Ishikawa (cell line): ENCODE measurements at regions not wholly inside any gene's neighbourhood (a gene's known extent, or its start where the extent isn't known, plus 50 kb on each side); places are given as distances from the start of the nearest gene placed in this dataset.

Experiments used
- CEBPB ChIP-seq: IDR thresholded peaks from 2 replicates; pipeline ENCODE4 v1.6.1; 2012
- EGR1 ChIP-seq: IDR thresholded peaks from 2 replicates; pipeline ENCODE4 v1.6.1; 2012
- EP300 ChIP-seq: IDR thresholded peaks from 2 replicates; pipeline ENCODE4 v1.6.1; 2012; ENCODE audit warnings: borderline replicate concordance
- FOXM1 ChIP-seq: IDR thresholded peaks from 2 replicates; pipeline ENCODE4 v1.6.1; 2012; ENCODE audit warnings: low read depth, borderline replicate concordance
- MAX ChIP-seq: IDR thresholded peaks from 2 replicates; pipeline ENCODE4 v1.6.1; 2012
- NFIC ChIP-seq: IDR thresholded peaks from 2 replicates; pipeline ENCODE4 v1.6.1; 2012
- RAD21 ChIP-seq: IDR thresholded peaks from 2 replicates; pipeline ENCODE4 v1.6.1; 2012; ENCODE audit warnings: low read depth
- REST ChIP-seq: IDR thresholded peaks from 2 replicates; pipeline ENCODE4 v1.6.1; 2012; ENCODE audit warnings: low read depth, mild to moderate bottlenecking
- TAF1 ChIP-seq: IDR thresholded peaks from 2 replicates; pipeline ENCODE4 v1.6.1; 2012; ENCODE audit warnings: low read depth, mild to moderate bottlenecking
- TCF12 ChIP-seq: IDR thresholded peaks from 2 replicates; pipeline ENCODE4 v1.6.1; 2012; ENCODE audit warnings: low read depth
- YY1 ChIP-seq: IDR thresholded peaks from 2 replicates; pipeline ENCODE4 v1.6.1; 2012; ENCODE audit warnings: low read depth
- ZBTB7A ChIP-seq: IDR thresholded peaks from 2 replicates; pipeline ENCODE4 v1.6.1; 2012; ENCODE audit warnings: low read depth

DNA sequence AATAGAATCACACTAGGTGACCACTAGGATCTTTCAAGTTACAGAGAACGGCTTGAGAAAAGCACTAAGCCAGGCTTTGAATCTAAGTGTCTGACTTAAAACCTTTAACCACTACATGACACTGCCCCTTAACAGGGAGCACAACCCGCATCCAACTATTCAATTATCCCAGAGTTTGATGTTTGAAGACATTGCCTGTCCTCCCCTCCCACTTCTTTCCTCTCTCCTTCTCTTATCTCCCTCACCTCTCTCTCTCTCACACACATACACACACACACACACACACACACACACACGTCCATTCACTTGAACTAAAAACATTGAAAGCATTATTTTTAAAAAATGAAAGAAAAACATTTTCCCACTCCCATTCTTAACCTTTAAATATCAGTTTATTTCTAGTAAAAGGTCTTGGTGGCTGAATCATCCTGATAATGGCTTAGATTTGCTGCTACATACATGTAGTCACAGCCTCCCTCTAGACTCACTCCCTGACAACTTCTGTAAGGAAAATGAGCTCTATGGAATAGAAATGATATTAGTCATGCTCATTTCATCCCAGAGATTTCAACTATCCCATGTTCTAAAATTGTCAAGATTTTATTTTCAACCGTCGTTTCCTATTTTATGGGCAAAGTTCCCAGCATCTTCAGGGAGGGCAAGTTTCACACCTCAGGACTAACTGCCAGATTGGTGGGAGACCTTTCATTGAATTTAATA lies 53.5 kb upstream of the RAP1B start:
- TF ChIP-seq REST = no peak
- TF ChIP-seq ZBTB7A = no peak
- no peak for TF ChIP-seq FOXM1
- TF ChIP-seq TAF1 = no peak
- TF ChIP-seq EGR1 = no peak
- no peak for TF ChIP-seq TCF12
- no peak for TF ChIP-seq EP300
- TF ChIP-seq YY1 = no peak
- no peak for TF ChIP-seq MAX
- no peak for TF ChIP-seq RAD21
- TF ChIP-seq CEBPB = no peak
- TF ChIP-seq NFIC = no peak
